GM18909 (cell line): ENCODE measurements at regions not wholly inside any gene's neighbourhood (a gene's known extent, or its start where the extent isn't known, plus 50 kb on each side); places are given as distances from the start of the nearest gene placed in this dataset.

Experiments used
- ATAC-seq: cut with Tn5 transposase; IDR thresholded peaks from one replicate; pipeline ENCODE4 v1.9.1; 2021; ENCODE audit warnings: mild to moderate bottlenecking; ENCODE audit not compliant: unreplicated experiment, poor library complexity

DNA sequence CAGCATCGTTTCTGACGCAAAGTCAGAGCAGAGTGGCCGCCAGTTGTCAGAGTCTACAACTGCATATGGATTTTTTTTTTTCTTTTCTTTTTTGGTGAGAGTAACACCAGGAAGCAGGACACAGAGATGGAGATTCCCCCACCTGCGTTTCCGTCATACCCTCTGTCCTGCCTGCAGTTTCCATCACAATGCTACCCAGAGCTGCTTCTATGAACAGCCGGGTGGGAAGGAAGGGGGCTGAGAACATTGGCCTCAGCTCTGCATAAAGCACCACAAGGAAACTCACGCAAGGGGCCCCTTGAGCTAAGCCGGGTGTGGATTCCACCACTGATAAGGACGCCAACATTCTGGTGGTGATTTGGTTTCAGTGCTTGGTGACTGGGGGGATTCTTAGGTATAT, 183.5 kb upstream of the AFDN start:
- no peak for ATAC-seq

DNA sequence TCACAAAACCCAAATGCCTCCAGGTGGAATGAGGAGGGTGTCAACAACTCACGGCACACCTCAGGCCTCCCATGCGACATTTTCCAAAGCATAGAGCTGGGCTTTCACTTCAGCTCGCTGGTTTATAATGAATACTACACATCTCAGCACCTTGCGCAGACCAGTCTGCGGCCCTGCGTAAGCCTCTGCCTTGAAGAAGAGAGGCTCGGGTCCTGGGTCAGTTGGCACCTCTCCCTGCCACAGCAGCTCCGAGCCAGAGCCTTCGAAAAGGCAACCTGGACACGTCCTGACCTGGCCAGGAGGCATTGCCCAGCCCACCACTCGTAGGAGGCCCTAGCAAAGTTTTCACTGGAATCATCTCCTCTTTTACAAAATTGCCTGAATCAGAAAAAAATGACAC, 183.0 kb upstream of the AFDN start:
- ATAC-seq: no peak

DNA sequence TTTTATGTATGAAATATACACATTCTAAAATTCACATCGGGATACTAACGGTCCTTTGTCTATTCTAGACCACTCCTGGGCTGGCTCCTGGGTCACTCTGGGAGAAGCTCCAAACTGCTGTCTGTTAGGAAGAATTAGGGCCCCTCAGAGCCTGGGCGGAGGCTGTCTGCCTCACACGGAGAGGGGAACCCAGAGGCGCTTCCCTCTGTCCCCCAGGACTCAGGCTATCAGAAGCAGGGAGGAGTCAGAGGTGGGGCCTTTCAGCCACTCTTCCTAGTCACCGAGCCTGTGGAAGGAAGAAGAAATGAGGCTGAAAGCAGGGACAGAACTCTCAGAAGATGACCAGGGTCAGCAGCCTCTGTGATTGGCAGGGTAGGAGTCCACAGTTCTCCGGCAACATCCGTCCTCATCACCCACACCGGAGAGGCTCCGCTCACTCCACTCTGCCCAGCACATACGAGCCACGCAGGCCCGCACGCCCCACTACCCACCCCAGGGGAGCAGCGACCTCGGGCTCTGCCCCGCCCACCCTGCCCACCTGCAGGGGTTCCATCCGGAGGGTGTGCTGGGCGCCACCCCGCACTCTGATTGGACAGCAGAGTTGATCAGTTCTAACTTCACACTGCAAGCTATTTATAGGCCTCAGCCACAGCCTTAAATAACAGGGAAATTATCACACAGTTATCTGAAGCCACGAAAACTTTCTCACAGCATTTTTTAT, 182.1 kb upstream of the AFDN start:
- ATAC-seq: no peak

DNA sequence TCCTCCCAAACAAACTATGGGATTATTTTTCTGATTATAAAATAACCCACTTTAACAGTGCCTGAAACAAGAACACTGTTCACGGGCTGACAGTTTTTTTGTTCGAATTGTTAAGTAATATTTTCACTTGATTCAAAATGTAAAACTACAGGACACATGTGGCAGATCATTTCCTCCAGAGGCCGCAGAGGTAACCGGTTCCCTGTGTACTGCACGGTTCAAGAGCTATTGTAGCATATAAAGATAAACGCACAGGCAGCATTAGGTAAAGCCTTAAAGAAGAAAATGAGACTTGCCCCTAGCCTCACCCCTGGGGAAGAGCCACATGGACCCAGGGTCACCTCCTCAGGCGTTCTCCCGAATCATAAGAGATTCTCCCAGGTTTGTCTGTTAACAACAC, 181.3 kb upstream of the AFDN start:
- no peak for ATAC-seq

DNA sequence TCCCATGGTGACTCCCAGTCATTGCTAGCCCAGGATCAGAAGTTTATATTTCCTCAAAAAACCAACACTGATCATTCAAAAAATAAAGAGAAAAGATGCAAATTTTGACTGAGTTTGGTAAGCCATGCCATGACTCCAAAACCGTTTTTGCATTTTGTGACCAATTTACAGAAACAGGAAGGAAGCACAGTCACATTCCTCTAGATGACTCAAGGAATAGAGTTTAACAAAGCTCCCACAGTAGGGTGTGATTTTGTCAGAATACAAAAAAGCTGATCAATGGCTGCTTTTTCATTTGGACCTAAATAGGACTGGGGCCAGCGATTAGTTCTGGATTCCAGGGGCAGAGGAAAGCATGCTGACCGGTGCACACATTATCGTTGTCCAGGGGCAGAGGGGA, 179.4 kb upstream of the AFDN start:
- ATAC-seq: no peak

DNA sequence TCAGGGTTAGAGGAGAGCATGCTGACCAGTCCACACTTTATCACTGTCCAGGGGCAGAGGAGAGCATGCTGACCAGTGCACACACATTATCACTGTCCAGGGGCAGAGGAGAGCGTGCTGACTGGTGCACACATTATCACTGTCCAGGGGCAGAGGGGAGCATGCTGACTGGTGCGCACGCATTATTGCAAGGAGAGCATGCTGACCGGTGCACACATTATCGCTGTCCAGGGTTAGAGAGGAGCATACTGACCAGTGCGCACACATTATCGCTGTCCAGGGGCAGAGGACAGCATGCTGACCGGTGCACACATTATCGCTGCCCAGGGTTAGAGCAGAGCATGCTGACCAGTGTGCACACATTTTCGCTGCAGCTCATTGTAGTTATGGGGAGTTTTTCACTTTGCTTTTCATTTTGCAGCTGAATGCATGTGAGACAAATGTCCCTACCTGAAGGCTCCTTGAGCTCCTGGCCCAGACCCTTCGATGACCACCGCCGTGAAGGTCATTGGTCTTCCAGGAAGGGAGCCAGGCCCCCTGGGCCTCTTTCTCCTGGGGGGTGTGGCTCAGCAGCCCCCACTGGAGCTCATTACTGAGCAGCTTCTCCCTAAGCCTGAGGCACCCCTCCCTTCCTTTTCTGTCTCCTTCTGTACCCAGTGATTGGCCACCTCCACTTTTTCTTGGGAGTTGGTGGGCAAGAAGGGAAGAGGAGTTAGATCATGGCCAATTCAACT, 178.8 kb upstream of the AFDN start:
- ATAC-seq: no peak

DNA sequence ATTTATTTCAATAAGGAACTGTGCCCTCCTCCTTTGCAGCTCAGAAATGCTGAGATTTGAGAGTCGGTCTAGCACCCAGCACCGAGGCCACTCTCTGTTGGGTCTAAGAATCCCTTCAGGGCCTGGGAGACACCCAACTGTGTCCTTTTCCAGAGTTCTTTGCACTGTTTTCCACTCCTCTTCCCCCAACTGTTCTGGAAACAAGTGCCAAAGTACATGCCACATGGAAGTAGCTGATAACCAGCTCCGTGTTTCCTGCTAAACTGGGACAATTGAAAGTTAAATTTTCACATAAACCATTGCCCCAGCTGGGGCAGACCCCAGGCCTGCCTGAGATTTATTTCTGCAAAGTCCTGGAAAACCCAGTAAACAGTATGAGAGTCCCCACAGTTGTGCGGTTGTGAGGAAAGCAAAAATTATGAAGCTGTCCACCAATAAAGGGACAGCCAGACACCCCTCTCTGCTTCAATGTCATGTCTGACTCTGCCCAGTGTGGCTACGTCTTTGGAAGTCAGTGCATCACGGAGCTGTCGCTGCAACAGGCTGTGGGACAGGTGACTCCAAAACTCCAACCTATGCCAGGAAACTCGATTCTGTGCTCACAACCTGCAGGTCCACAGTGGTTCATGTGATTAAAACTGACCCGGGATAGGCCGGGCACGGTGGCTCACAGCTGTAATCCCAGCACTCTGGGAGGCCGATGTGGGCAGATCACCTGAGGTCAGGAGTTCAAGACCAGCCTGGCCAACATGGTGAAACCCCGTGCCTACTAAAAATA, 178.0 kb upstream of the AFDN start:
- no peak for ATAC-seq

DNA sequence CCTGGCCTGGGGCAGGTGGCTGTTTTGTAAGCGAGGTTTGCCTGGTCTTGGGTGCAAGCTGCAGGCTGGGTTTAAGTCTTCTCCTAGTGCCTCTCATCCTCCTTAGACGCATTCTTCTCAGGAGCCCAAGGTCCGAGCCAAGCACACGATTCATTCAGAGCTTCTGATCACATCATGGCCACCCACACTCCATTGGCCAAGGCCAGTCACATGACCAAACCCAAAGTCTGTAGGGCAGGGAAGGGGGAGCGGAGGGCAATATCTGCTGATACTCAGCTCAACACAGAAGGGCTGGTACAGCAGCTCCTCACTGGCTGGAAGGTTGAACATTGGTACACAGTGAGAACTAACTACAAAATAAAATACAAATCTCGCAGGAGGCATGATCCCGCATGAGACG, 177.2 kb upstream of the AFDN start:
- ATAC-seq: no peak

DNA sequence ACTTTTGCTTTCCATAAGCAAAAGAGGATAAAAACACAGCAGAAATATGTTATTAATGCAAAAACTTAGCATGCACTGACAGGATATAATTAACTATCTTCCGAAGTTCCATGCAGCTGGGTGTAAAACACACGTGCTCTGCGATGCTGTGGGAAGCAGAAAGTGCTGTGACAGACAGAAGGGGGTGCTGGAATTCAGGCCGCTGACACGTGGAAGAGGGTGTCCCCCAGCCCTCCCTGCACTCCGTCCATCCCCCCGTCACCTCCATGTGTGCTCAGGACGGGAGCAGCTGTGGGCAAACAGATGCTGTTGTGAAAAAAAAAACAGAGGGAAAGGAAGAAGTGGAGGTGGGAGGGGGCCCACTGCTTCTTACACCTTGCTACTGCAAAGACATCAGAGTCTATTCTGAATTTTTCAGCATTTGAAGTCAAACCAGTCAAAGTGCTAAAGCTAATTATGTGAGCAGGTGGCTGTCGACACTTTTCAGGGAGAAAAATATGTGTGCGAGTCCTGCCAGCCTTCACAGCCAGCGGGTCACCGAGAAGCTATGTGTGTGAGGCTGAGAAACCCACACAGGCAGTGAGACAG, 175.9 kb upstream of the AFDN start:
- ATAC-seq: no peak

DNA sequence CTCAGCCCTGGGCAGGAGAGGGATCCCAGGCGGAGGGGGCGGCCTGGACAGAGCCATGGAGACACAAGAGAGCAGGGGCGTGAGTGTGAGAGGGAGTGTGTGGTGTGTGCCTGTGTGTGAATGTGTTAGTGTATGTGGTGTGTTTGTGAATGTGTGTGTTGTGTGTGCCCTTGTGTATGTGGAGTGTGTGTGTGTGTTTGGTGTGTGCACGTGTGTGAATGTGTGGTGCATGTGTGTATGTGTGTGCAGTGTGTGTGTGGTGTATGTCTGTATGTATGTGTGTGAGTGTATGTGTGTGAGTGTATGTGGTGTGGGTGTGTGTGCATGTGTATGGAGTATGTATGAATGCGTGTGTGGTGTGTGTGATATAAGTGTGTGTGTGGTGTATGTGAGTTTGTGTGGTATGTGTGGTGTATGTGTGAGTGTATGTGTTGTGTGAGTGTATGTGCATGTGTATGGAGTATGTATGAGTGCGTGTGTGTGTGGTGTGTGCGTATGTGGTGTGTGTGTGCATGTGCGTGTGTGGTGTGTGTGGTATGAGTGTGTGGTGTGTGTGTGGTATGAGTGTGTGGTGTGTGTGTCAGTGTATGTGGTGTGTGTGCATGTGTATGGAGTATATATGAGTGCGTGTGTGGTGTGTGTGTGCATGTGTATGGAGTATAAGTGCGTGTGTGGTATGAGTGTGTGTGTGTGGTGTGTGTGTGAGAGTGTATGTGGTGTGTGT, 175.2 kb upstream of the AFDN start:
- no peak for ATAC-seq

DNA sequence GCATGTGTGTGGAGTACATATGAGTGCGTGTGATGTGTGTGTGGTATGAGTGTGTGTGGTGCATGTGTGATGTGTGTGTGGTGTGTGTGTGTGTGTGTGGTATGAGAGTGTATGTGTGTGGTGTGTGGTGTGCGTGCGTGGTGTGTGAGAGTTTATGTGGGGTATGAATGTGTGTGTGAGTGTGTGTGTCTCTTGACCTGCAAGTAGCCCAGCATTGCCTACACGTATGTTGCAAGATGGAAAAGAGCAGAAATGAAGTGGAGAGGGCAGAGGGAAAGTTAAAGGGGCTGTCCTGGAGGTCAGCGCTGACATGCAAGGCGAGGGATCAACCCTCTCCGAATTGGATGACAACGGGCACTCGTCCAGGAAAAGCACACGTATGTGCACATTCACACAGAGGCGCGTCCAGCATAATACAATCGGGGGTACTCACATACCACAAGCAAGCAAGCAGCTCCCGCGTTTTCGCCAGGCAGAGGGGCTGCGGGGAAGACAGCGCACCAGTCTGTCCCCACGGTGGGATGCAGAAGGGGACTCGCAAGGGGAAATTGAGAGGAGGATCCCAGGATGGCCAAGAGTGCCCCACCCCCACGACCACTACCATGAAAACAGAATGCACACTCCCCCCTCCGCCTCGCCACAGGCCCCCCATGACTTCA, 174.5 kb upstream of the AFDN start:
- ATAC-seq: no peak

DNA sequence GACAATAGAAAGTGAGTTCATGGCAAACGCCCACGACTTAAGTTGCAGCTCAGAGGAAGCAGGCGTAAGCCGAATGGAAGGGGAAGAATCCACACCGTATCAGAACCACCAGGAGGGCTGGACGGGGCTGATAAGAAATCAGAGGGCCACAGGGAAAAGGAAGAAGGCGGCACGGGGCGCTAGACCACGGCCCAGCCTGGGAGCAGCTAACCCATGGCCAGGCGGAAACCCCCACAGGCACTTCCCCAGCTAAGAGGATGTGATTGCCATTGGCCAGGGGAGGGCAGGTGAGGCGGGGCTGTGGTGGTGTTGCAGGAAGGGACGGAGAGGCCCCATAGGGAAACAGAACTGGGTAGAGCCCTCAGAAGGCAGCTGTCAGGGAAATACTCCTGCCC, 174.0 kb upstream of the AFDN start:
- ATAC-seq: no peak

DNA sequence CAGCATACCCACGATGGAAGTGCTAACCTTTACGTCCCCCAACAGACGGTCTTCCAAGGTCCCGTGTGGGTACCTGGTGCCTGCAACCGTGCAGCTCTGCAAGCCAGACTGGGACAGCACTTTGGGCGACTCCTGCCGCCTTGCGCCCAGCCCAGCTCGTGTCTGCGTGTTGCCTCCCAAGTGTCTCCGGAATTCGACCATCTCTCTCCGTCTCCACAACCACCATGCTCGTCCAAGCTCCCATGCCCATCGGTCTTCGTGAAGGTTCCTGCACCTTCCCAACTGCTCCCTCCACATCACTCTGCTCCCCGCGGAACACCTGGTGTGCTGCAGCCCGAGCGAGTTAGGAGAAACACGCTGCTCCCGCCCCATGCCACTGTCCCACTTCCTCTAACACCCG, 173.2 kb upstream of the AFDN start:
- no peak for ATAC-seq

DNA sequence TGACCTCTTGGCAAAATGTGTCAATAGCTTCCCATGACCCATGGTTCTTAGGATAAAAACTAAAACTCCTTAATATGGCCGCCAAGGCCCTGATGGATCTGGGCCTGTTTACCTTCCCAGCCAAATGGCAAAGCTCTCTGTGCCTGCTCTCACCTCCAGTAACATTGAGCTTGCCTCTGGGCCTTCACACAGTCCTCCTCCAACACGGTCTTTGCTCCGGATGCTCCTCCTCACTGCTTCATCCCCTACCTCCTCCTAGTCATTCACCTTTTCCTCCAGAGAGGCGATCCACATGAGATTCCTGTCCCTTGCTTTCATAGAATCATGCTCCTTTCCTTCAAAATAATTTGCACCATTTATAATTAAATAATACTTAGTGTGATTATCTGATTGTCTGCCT, 172.3 kb upstream of the AFDN start:
- no peak for ATAC-seq

DNA sequence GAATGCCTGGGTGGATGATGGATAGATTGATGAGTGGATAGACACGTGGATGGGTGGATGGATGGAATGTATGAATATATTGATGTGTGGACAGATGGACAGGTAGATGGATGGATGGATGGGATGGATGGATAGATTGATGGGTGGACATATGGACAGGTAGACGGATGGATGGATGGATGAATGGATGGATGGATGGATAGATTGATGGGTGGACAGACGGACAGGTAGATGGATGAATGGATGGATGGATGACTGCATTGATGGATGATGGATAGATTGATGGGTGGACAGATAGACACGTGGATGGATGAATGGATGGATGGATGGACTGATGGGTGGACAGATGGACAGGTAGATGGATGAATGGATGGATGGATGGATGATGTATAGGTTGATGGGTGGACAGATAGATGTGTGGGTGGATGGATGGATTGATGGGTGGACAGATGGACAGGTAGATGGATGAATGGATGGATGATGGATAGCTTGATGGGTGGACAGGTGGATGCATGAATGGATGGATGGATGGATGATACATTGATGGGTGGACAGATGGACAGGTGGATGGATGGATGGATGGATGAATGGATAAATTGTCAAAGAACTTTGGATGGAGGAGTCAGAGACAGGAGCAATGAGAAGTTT, 171.4 kb upstream of the AFDN start:
- ATAC-seq: no peak

DNA sequence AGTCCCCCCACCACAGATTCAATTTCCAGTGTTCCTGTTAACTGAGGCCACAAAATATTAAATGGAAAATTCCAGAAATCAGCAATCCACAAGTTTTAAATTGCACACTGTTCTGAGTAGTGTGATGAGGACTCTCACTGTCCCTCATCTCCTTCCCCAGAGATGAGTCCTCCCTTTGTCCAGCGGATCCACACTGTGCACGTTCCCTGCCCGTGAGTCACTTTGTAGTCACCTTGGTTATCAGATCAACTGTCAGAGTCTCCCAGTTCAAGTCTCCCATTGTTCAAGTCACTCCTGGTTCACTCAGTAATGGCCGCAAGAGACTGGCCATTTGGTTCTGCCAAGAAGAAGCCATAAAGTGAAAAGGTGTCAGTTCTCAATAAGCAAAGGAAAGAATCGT, 168.6 kb upstream of the AFDN start:
- no peak for ATAC-seq

DNA sequence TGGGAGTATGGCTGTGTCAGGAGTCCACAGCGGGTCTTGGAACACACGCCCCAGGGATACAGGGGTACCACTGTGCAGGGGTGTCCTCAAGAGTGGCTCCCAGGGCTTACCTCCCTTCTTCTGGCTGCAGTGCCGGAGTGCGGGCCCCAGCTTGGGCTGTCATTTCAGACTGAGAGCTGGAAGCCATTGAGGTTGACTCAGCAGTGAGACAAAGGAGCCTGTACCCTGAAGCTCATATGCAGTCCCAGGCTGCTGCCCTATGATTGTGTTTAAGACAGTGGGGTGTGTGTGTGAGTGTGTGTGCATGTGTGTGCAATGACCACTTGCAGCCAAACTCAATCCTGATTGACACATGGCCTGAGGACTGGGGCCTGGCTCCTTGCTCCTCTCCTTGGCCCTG, 167.7 kb upstream of the AFDN start:
- no peak for ATAC-seq

DNA sequence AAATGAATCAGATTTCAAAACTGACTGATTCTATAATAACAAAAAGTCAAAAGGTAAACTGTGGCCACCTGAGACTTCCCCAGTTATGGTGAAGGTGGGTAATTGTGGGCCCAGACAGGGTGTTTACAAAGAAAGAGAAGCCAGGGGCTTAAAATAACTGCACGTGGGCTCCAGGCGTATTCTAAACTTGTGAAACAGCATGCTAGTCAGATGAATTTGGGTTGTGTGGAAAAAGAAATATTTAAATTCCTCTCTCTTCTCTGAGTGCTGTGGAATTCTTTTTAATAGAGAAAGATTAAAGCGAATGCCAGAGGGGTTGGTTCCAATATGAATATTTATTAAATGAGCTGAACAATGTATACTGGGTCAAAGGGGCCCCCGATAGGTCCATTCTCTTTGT, 166.3 kb upstream of the AFDN start:
- ATAC-seq: no peak

DNA sequence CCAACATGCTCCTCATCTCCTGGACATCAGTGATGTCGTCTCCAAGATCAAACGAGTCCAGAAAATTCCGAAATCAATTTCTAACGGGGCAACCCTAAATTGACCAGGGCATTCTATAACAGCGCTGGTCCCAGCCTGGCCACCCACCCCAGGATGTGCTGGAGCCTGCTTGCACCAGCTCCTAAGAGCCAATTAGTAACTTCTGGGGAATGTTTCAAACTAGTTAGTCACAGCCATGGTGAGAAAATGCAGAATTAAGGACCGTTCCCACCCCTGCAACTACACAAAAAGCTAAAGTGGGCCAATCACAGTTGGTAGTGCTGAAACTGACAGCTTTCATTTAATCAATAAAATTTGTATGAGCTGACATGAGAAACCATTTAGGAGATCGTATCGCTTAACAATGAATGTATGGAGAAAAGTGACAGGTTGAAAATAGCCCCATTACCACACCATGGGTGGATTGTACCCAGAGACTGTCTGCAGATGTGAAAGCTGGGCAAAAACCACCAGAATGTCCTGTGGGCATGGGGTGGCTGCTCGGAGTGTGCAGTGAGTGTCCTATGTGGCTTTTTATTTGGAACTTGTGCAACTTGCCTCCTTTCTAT, 165.7 kb upstream of the AFDN start:
- no peak for ATAC-seq
